Vagina (tissue), 2 donors: ENCODE measurements at regions not wholly inside any gene's neighbourhood (a gene's known extent, or its start where the extent isn't known, plus 50 kb on each side); places are given as distances from the start of the nearest gene placed in this dataset.

Experiments
- POLR2A ChIP-seq, 2 donors: fragments of 450-650 bp; IDR thresholded peaks; one replicate each; pipeline ENCODE4 v1.6.1; 2017; ENCODE audit warnings: antibody characterized with exemption in 2 of 2, mild to moderate bottlenecking in 2 of 2, moderate library complexity in 2 of 2
- TF ChIP-seq, protein P1 (sequence below), 3 experiments: fragments of 450-650 bp in 2 of 3; fragments of 200-600 bp in 1 of 3; sonication (generic) in 1 of 3; IDR thresholded peaks; one replicate each; pipeline ENCODE4 v1.5.1; 2017 to 2019; ENCODE audit warnings: antibody characterized with exemption in 3 of 3, mild to moderate bottlenecking in 2 of 3, moderate library complexity in 2 of 3

DNA sequence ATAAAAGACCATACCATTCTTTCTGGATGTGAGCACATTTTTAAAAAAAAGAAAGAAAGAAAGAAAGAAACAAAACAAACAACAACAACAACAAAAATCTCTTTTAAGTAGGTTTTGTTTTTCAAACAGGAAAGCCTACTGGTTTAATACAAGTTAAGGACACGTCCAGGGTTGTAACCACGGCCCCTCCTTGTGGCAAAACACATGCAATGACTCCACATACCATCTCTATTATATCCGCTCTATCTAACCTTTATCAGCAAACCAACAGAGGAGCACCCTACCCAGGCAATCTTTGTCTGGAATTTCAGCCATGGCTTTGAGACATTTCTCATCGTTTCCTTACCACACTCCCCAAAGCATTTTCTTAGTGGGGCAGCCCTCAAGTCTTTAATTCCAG, 360.5 kb upstream of the TMPO start:
- TF ChIP-seq, protein P1, sequence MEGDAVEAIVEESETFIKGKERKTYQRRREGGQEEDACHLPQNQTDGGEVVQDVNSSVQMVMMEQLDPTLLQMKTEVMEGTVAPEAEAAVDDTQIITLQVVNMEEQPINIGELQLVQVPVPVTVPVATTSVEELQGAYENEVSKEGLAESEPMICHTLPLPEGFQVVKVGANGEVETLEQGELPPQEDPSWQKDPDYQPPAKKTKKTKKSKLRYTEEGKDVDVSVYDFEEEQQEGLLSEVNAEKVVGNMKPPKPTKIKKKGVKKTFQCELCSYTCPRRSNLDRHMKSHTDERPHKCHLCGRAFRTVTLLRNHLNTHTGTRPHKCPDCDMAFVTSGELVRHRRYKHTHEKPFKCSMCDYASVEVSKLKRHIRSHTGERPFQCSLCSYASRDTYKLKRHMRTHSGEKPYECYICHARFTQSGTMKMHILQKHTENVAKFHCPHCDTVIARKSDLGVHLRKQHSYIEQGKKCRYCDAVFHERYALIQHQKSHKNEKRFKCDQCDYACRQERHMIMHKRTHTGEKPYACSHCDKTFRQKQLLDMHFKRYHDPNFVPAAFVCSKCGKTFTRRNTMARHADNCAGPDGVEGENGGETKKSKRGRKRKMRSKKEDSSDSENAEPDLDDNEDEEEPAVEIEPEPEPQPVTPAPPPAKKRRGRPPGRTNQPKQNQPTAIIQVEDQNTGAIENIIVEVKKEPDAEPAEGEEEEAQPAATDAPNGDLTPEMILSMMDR (IDR thresholded peaks at IDR 0.05), result no peak
- no peak for TF ChIP-seq POLR2A (IDR thresholded peaks at IDR 0.05)
